ENCODE measurements at regions not wholly inside any gene's neighbourhood (a gene's known extent, or its start where the extent isn't known, plus 50 kb on each side); places are given as distances from the start of the nearest gene placed in this dataset.

GRCh38 chr15:36251450-36251849 lies 328.0 kb upstream of the CDIN1 start:
- Histone ChIP-seq H3K4me2 (ENCODE audit: low read depth, low read length) (no peak overlapping the region), H3K4me1 (ENCODE audit: insufficient read depth, low read length) (no peaks in the 10 kb centered on the region), H3K79me2 (ENCODE audit: insufficient read depth, low read length) (no peaks in the 10 kb centered on the region), H3K4me3 (replicated peaks in 1 of 3; ENCODE audit: insufficient read depth in 1 of 3, low read depth in 2 of 3, low read length in 3 of 3) (no peak overlapping the region), H3K9me3 (ENCODE audit: low read length) (no peaks in the 10 kb centered on the region), H3K27ac (ENCODE audit: extremely low read length, insufficient read depth, low read length) (no peak overlapping the region), H3K27me3 (ENCODE audit: control insufficient read depth in 1 of 2, insufficient read depth in 2 of 2, low read length in 2 of 2) (no peaks in the 10 kb centered on the region), H4K20me1 (ENCODE audit: insufficient read depth, low read length) (no peaks in the 10 kb centered on the region), H2AFZ (ENCODE audit: low read length) (no peak overlapping the region), H3K36me3 (replicated peaks in 1 of 2; ENCODE audit: control insufficient read depth in 1 of 2, insufficient read depth in 2 of 2, low read length in 2 of 2) (no peaks in the 10 kb centered on the region), H3K9ac (ENCODE audit: insufficient read depth, low read depth, low read length) (no peak overlapping the region)
- no peak for DNase-seq (ENCODE audit: low spot score)
- in situ Hi-C loops (cut with HindIII; ENCODE audit: extremely low pct_ligation_motif_present, low pct_unique_long_range_greater_than_20kb) (no loop called here), intact Hi-C loops (cut with micrococcal nuclease; ENCODE audit: unreplicated experiment) (no loop called here)
- TF ChIP-seq ZNF350 (CRISPR knock-in tag; IDR thresholded peaks at IDR 0.05; ENCODE audit: borderline replicate concordance, low read depth) (no peak), NFE2L2 (IDR thresholded peaks at IDR 0.05; ENCODE audit: low read length) (no peak), SIX1 (CRISPR knock-in tag; IDR thresholded peaks at IDR 0.05; ENCODE audit: borderline replicate concordance) (no peak), POGZ (CRISPR knock-in tag; IDR thresholded peaks at IDR 0.05) (no peak)
- WGBS (ENCODE audit: low lambda C conversion rate): 0% methylated on average over 1 of the region's 1 CpG
- CTCF ChIA-PET (ENCODE audit: low intra/inter-chr PET ratio, low total read pairs): no interaction called here
- TSS peak; percentile 39 for BruUV-seq (replicated peaks)
- ATAC-seq: no peak
- POLR2A ChIA-PET: no interaction called here
- no peak for FAIRE-seq

- WGBS (ENCODE audit: low lambda C conversion rate): 20% methylated on average over 8 of the region's 10 CpGs
- no peaks in the 10 kb centered on the region for H3K79me2 ChIP-seq (ENCODE audit: insufficient read depth, low read length)
- in situ Hi-C loops (cut with HindIII; ENCODE audit: extremely low pct_ligation_motif_present, low pct_unique_long_range_greater_than_20kb): no loop called here
- TF ChIP-seq MAFK (conservative IDR thresholded peaks at IDR 0.05 in 1 of 2, IDR thresholded peaks at IDR 0.05 in 1 of 2; ENCODE audit: low read length in 2 of 2) (peak; percentile 55 to 57; a peak in 3 of 4 replicates), ZNF724P (CRISPR knock-in tag; IDR thresholded peaks at IDR 0.05; ENCODE audit: borderline replicate concordance) (no peak), MAFG (CRISPR knock-in tag; IDR thresholded peaks at IDR 0.05) (no peak), ZXDC (CRISPR knock-in tag; IDR thresholded peaks at IDR 0.05) (no peak), CBX5 (CRISPR knock-in tag; IDR thresholded peaks at IDR 0.05; ENCODE audit: borderline replicate concordance) (no peak), STAT5B (CRISPR knock-in tag; IDR thresholded peaks at IDR 0.05) (no peak), RAD51 (IDR thresholded peaks at IDR 0.05; ENCODE audit: borderline replicate concordance) (no peak), ZC3H13 (CRISPR knock-in tag; IDR thresholded peaks at IDR 0.05) (no peak), ZFYVE20 (CRISPR knock-in tag; IDR thresholded peaks at IDR 0.05; ENCODE audit: borderline replicate concordance, low read depth) (no peak), CHD2 (IDR thresholded peaks at IDR 0.05; ENCODE audit: low read depth, low read length) (peak; percentile 85), FOXA3 (CRISPR knock-in tag; IDR thresholded peaks at IDR 0.05) (no peak), MAFF (IDR thresholded peaks at IDR 0.05; ENCODE audit: low read depth, low read length) (peak; percentile 57; the same call in 1 of the 2 replicates), CHD4 (IDR thresholded peaks at IDR 0.05; ENCODE audit: borderline replicate concordance, low read length) (no peak), NR1H2 (CRISPR knock-in tag; IDR thresholded peaks at IDR 0.05; ENCODE audit: borderline replicate concordance, low read depth) (no peak), ARHGAP35 (CRISPR knock-in tag; IDR thresholded peaks at IDR 0.05; ENCODE audit: borderline replicate concordance) (no peak)
These were observed 327.2 kb upstream of the CDIN1 start for GRCh38 chr15:36252146-36252711.

More at GRCh38 chr15:36252146-36252711, 327.2 kb upstream of the CDIN1 start:
- CTCF ChIA-PET (ENCODE audit: low intra/inter-chr PET ratio, low total read pairs): no interaction called here
- Histone ChIP-seq H3K4me1 (ENCODE audit: insufficient read depth, low read length) (no peaks in the 10 kb centered on the region), H3K27ac (ENCODE audit: extremely low read length, insufficient read depth, low read length) (no peak overlapping the region), H3K9ac (ENCODE audit: insufficient read depth, low read depth, low read length) (no peak overlapping the region), H4K20me1 (ENCODE audit: insufficient read depth, low read length) (no peaks in the 10 kb centered on the region), H2AFZ (ENCODE audit: low read length) (no peak overlapping the region), H3K36me3 (replicated peaks in 1 of 2; ENCODE audit: control insufficient read depth in 1 of 2, insufficient read depth in 2 of 2, low read length in 2 of 2) (no peaks in the 10 kb centered on the region), H3K4me3 (replicated peaks in 1 of 3; ENCODE audit: insufficient read depth in 1 of 3, low read depth in 2 of 3, low read length in 3 of 3) (no peak overlapping the region), H3K4me2 (ENCODE audit: low read depth, low read length) (no peak overlapping the region; the same call in 1 of the 2 replicates), H3K9me3 (ENCODE audit: low read length) (no peaks in the 10 kb centered on the region), H3K27me3 (ENCODE audit: control insufficient read depth in 1 of 2, insufficient read depth in 2 of 2, low read length in 2 of 2) (no peaks in the 10 kb centered on the region)
- peak; percentile 1 for DNase-seq (ENCODE audit: low spot score)
- BruUV-seq (replicated peaks): no TSS peak
- POLR2A ChIA-PET: no interaction called here
- FAIRE-seq: no peak
- intact Hi-C loops (cut with micrococcal nuclease; ENCODE audit: unreplicated experiment): no loop called here
- ATAC-seq: no peak

Measured in HepG2 (cell line).